ENCODE measurements at regions not wholly inside any gene's neighbourhood (a gene's known extent, or its start where the extent isn't known, plus 50 kb on each side); places are given as distances from the start of the nearest gene placed in this dataset.

DNA sequence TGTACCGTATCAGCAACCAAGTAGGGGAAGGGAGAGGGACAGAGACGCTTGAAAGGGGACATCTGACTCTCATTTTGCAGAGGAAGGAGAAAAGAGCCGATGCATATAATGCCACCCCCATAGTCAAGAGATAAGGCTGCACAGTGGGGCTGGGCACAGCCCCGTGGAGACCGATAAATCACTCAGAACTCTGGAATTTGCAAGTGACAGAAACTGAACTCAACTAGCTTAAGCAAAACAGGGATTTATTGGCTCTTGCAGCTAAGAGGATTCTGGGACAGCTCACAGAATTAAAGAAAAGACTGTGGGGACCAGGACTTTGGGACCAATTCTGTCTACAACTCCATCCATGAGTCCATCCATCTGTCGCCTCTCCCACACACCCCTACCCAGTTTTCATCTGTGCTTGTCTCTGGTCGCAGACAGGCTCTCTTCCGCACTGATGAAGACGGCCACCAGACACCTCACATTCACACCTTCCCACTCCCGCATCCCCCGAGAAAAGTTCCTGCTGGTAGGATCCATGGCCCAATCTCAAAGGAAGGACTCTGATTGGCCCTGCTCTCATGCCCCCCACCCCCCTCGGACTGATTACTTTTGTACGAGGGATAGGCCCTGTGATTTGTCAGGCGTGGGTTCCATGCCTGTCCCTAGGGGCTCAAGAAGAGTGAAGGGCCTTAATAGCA lies 105.9 kb upstream of the RPL38 start:
- TF ChIP-seq, protein P1, sequence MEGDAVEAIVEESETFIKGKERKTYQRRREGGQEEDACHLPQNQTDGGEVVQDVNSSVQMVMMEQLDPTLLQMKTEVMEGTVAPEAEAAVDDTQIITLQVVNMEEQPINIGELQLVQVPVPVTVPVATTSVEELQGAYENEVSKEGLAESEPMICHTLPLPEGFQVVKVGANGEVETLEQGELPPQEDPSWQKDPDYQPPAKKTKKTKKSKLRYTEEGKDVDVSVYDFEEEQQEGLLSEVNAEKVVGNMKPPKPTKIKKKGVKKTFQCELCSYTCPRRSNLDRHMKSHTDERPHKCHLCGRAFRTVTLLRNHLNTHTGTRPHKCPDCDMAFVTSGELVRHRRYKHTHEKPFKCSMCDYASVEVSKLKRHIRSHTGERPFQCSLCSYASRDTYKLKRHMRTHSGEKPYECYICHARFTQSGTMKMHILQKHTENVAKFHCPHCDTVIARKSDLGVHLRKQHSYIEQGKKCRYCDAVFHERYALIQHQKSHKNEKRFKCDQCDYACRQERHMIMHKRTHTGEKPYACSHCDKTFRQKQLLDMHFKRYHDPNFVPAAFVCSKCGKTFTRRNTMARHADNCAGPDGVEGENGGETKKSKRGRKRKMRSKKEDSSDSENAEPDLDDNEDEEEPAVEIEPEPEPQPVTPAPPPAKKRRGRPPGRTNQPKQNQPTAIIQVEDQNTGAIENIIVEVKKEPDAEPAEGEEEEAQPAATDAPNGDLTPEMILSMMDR (IDR thresholded peaks at IDR 0.05; ENCODE audit: control extremely low read depth, extremely low read depth) = no peak
- no peak overlapping the region for H3K27ac ChIP-seq (ENCODE audit: low read depth in 1 of 2, low read length in 1 of 2)
- no peak for DNase-seq
- peaks cover 0 to 6% (median 0%) of the 10 kb centered on the region in 4 donors for H3K9me3 ChIP-seq (ENCODE audit: control insufficient read depth in 4 of 4, insufficient read depth in 3 of 4, low read length in 3 of 4)
- H3K4me1 ChIP-seq (ENCODE audit: control insufficient read depth in 5 of 5, insufficient read depth in 5 of 5, low read length in 5 of 5) = peaks cover 0 to 3% (median 0%) of the 10 kb centered on the region in 5 donors
- no peak overlapping the region for H3K9ac ChIP-seq (ENCODE audit: insufficient read depth in 1 of 2, low read length in 2 of 2)
- ATAC-seq (ENCODE audit: insufficient read depth, low FRiP score) = no peak
- H3K4me3 ChIP-seq = no peak overlapping the region
- no peaks in the 10 kb centered on the region for H3K36me3 ChIP-seq (ENCODE audit: control insufficient read depth in 4 of 4, insufficient read depth in 4 of 4, low read length in 4 of 4)
- peaks cover 0 to 5% (median 0%) of the 10 kb centered on the region in 3 donors for H3K27me3 ChIP-seq (ENCODE audit: control insufficient read depth in 3 of 3, insufficient read depth in 3 of 3, low read length in 2 of 3)
- 74 to 77% methylated on average over 14 of the region's 14 CpGs for WGBS, 2 donors

DNA sequence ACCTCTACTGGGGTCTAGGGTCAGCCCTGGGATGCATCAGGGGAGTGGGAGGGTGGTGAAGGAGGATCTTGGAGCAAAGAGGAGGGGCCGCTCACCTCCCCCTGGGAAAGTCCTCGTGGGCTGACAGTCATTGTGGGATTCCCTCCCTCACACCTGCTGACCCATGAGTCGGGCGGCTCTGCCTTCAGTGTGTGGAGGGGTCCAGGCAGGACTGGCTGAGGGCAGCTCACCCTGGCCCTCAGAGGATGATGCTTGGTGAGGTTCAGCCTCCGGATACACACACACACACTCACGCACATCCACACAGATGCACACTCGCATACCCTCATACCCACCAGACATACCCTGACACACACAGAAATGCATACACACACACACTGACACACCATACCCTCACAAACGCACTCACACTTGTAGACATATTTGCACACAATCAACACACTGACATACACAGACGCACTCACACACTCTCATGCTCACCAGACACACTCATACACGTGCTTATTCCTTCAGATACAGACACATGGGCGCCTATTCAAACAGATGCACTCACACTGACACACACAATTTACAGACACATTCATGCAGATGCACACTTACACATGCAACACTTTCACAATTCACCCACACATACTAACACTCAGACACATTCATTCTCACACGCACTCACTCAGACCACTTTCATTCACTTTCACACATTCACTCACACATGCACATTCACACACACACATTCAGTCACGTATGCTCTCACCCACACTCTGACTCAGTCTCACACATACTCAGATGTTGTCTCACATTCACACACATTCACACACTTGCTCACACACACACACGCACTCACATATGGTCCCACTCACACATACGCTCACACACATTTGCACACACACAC lies 105.1 kb upstream of the RPL38 start:
- 87 to 91% methylated on average over 15 of the region's 15 CpGs for WGBS, 2 donors
- ATAC-seq (ENCODE audit: insufficient read depth, low FRiP score) (no peak), DNase-seq (no peak)
- H3K9ac ChIP-seq (ENCODE audit: insufficient read depth in 1 of 2, low read length in 2 of 2) = no peak overlapping the region
- TF ChIP-seq, protein P1 (IDR thresholded peaks at IDR 0.05; ENCODE audit: control extremely low read depth, extremely low read depth) = no peak
- no peaks in the 10 kb centered on the region for H3K36me3 ChIP-seq (ENCODE audit: control insufficient read depth in 4 of 4, insufficient read depth in 4 of 4, low read length in 4 of 4)
- H3K27ac ChIP-seq (ENCODE audit: low read depth in 1 of 2, low read length in 1 of 2) = no peak overlapping the region
- peaks cover 0 to 5% (median 0%) of the 10 kb centered on the region in 3 donors for H3K27me3 ChIP-seq (ENCODE audit: control insufficient read depth in 3 of 3, insufficient read depth in 3 of 3, low read length in 2 of 3)
- H3K4me1 ChIP-seq (ENCODE audit: control insufficient read depth in 5 of 5, insufficient read depth in 5 of 5, low read length in 5 of 5) = peaks cover 0 to 3% (median 0%) of the 10 kb centered on the region in 5 donors
- peaks cover 0 to 6% (median 0%) of the 10 kb centered on the region in 4 donors for H3K9me3 ChIP-seq (ENCODE audit: control insufficient read depth in 4 of 4, insufficient read depth in 3 of 4, low read length in 3 of 4)
- no peak overlapping the region for H3K4me3 ChIP-seq

DNA sequence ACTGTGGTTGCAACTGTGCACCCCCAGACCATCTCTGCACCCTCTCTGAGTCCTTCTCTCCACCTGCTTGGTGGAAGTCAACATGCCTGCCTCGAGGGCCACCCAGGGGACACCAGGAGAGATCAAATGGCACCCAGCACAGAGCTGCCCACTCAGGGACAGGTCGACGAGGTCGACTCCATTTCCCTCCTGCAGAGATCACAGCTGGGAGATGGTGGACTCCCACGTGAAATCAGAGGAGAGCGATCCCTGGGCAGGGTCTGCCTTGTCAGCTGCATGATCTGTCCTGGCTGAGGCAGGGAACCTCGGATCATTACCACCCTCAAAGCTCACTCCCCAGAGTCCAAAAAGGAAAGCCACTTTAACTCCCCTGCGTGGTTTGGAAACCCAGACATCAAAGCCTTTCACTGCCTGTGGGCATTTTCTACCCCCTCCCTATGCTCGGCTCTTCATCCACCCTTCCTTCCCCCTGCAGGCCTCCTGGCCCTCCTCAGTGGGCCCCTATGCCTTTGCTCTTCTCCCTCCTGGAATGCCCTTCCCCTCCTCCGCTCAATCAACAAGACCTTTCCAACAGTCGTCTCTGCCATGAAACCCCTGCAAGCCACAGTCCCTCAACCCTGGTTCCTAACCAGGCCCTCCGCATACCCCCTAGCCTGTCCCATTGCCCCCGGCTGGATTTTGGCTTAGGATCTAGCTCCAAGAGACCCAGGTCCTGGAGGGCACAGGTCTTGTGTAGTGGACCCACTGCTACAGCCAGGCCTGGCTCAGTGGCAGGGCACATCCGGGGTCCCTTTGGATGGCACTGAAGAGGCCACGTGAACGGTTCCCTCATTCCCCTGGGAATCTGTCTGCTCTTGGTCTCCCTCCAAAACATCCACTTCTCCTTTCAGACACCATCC lies 103.8 kb upstream of the RPL38 start:
- TF ChIP-seq, protein P1 (IDR thresholded peaks at IDR 0.05; ENCODE audit: control extremely low read depth, extremely low read depth) = no peak
- no peak overlapping the region for H3K9ac ChIP-seq (ENCODE audit: insufficient read depth in 1 of 2, low read length in 2 of 2)
- WGBS, 2 donors = 60 to 66% methylated on average over 16 of the region's 16 CpGs
- peaks cover 0 to 3% (median 0%) of the 10 kb centered on the region in 5 donors for H3K4me1 ChIP-seq (ENCODE audit: control insufficient read depth in 5 of 5, insufficient read depth in 5 of 5, low read length in 5 of 5)
- H3K27me3 ChIP-seq (ENCODE audit: control insufficient read depth in 3 of 3, insufficient read depth in 3 of 3, low read length in 2 of 3) = peaks cover 0 to 5% (median 0%) of the 10 kb centered on the region in 3 donors
- H3K27ac ChIP-seq (ENCODE audit: low read depth in 1 of 2, low read length in 1 of 2) = no peak overlapping the region
- H3K4me3 ChIP-seq = no peak overlapping the region
- peaks cover 0 to 6% (median 0%) of the 10 kb centered on the region in 4 donors for H3K9me3 ChIP-seq (ENCODE audit: control insufficient read depth in 4 of 4, insufficient read depth in 3 of 4, low read length in 3 of 4)
- no peaks in the 10 kb centered on the region for H3K36me3 ChIP-seq (ENCODE audit: control insufficient read depth in 4 of 4, insufficient read depth in 4 of 4, low read length in 4 of 4)
- DNase-seq (no peak), ATAC-seq (ENCODE audit: insufficient read depth, low FRiP score) (no peak)

All from lung (tissue), 11 donors.